WERI-Rb-1 (cell line): ENCODE measurements at regions not wholly inside any gene's neighbourhood (a gene's known extent, or its start where the extent isn't known, plus 50 kb on each side); places are given as distances from the start of the nearest gene placed in this dataset.

Source experiments
- DNase-seq: peaks from one replicate; pipeline ENCODE4 v3.0.0-alpha.2; 2020
- H3K27ac ChIP-seq: fragments of 250-450 bp; sonication (Bioruptor Pico); 2 replicates; pipeline ENCODE4 v1.5.1; 2020; ENCODE audit warnings: mild to moderate bottlenecking, moderate library complexity
- H3K27me3 ChIP-seq: fragments of 250-450 bp; sonication (Bioruptor Pico); 2 replicates; pipeline ENCODE4 v1.5.1; 2021; ENCODE audit warnings: mild to moderate bottlenecking, low read depth, moderate library complexity; ENCODE audit not compliant: insufficient read depth, severe bottlenecking
- H3K36me3 ChIP-seq: fragments of 250-450 bp; sonication (Bioruptor Pico); 2 replicates; pipeline ENCODE4 v1.5.1; 2020; ENCODE audit warnings: mild to moderate bottlenecking, moderate library complexity
- H3K4me3 ChIP-seq: 2 replicates; pipeline ENCODE4 v1.5.1; 2011; ENCODE audit warnings: low read depth, mild to moderate bottlenecking, control low read depth, low read length
- H3K9me3 ChIP-seq: fragments of 250-450 bp; sonication (Bioruptor Pico); 2 replicates; pipeline ENCODE4 v1.5.1; 2021; ENCODE audit warnings: mild to moderate bottlenecking, moderate library complexity; ENCODE audit not compliant: severe bottlenecking
- TF ChIP-seq, protein P1 (sequence below): IDR thresholded peaks from 2 replicates; pipeline ENCODE4 v1.5.1; 2011; ENCODE audit warnings: low read depth, mild to moderate bottlenecking, control low read depth, inconsistent platforms, low read length

DNA sequence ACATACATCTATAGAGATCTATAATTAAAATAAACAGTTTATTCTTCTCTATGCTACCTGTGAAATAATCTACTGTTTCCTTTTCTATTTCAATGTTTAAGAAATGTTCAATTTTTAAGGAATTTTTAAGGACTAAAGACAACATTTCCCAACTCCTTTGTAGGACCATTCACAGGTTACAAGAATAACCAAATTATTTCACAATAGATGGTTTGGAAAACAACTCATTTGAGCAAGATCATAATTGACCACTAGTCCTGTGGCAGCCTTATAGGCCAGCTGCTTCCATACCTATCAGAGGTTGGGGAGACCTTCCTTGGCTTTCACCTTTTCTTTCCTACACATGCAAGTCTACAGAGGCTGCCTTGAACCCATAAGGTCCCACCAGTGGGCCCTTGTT, 193.7 kb downstream of the TTC39B start:
- Histone ChIP-seq H3K27ac (no peak overlapping the region), H3K36me3 (no peaks in the 10 kb centered on the region), H3K9me3 (no peaks in the 10 kb centered on the region), H3K4me3 (no peak overlapping the region), H3K27me3 (no peaks in the 10 kb centered on the region)
- DNase-seq: no peak
- TF ChIP-seq, protein P1, sequence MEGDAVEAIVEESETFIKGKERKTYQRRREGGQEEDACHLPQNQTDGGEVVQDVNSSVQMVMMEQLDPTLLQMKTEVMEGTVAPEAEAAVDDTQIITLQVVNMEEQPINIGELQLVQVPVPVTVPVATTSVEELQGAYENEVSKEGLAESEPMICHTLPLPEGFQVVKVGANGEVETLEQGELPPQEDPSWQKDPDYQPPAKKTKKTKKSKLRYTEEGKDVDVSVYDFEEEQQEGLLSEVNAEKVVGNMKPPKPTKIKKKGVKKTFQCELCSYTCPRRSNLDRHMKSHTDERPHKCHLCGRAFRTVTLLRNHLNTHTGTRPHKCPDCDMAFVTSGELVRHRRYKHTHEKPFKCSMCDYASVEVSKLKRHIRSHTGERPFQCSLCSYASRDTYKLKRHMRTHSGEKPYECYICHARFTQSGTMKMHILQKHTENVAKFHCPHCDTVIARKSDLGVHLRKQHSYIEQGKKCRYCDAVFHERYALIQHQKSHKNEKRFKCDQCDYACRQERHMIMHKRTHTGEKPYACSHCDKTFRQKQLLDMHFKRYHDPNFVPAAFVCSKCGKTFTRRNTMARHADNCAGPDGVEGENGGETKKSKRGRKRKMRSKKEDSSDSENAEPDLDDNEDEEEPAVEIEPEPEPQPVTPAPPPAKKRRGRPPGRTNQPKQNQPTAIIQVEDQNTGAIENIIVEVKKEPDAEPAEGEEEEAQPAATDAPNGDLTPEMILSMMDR: no peak

DNA sequence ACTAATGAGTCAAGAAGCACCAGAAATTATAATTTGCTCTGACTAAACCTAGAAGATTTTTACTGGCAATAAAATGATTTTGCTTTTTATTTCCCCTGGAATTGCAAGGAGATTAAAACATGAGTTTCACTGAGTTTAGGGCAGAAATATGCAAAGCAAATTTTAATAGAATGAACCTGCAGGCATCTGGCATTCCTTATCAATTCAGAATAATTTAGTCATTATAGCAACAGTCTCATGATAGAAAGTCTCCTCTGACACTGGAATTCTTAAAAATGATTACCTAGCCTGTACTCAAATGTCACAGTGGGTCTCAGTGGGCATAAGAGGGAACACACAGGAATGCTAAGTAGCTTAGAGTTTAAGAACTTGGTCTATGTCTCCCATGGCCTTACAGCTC, 195.9 kb downstream of the TTC39B start:
- Histone ChIP-seq H3K9me3 (no peaks in the 10 kb centered on the region), H3K4me3 (no peak overlapping the region), H3K27ac (no peak overlapping the region), H3K36me3 (no peaks in the 10 kb centered on the region), H3K27me3 (no peaks in the 10 kb centered on the region)
- TF ChIP-seq, protein P1: no peak
- DNase-seq: no peak

DNA sequence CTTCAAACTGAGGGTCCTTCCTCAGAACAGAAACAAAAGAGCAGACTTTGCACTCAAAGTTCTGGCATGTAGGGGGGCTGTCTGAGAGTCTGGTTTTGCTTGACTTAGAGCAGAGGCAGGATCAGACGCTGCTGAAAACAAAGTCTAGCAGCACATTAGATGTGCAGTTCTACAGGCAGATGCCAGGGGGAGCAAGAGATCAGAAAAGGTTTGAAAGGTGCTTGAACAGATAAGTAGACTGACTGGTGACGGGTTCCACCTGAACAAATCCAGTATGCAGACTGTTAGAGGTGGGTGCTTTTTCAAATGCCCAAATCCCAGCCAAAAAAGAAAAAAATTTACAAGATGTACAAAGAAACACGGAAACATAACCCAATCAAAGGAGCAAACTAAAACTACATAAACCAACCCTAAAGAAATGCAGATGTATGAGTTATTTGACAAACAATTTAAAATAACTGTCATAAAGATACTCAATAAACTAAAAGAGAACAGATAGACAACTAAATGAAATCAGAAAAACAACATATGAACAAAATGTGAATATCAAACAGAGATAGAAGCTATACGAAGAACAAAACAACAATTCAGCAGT, 194.7 kb upstream of the FREM1 start:
- Histone ChIP-seq H3K9me3 (no peaks in the 10 kb centered on the region), H3K36me3 (no peaks in the 10 kb centered on the region), H3K27ac (no peak overlapping the region), H3K4me3 (no peak overlapping the region), H3K27me3 (no peaks in the 10 kb centered on the region)
- peak; percentile 41 for DNase-seq
- TF ChIP-seq, protein P1: peak; percentile 76

DNA sequence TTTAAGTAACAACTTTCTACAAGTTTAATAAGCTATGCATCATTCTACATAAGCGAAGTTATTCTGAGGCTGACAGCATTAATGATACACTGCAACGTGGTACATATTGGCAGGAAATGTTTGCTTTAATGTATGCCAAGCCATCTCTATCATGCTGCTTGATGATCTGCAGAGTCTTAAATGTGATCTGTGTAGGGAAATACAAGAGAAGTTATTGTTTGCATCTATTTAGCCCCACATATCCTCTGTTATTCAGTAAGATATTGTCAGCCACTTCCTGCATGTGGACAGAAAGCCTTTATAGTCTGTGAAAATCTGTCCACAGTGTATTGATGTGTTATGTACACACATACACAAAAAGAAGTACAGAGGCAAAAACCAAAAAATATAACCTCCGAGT, 193.1 kb upstream of the FREM1 start:
- H3K36me3 ChIP-seq: no peaks in the 10 kb centered on the region
- no peak overlapping the region for H3K4me3 ChIP-seq
- no peak overlapping the region for H3K27ac ChIP-seq
- no peak for DNase-seq
- no peaks in the 10 kb centered on the region for H3K27me3 ChIP-seq
- TF ChIP-seq, protein P1: no peak
- H3K9me3 ChIP-seq: no peaks in the 10 kb centered on the region

DNA sequence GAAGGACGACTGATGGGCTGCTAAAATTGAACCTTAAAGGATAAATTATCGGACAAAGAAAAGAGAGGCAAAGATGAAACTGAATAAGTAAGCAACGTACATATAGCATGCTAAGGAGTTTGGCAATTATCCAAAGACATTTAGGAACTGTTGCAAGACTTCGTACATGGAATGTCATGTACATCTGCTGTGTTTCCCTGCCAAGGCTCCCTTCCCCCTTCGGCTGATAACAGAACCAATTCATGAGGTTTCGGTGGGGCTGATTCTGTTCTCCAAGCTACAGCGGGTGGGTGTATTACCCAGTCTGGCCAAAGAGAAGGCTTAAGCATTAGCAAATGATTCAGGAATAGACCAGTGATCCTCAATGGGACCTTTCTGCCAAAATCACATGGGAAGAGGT, 190.9 kb upstream of the FREM1 start:
- H3K27me3 ChIP-seq: no peaks in the 10 kb centered on the region
- no peak overlapping the region for H3K4me3 ChIP-seq
- no peaks in the 10 kb centered on the region for H3K36me3 ChIP-seq
- no peak overlapping the region for H3K27ac ChIP-seq
- TF ChIP-seq, protein P1: no peak
- no peaks in the 10 kb centered on the region for H3K9me3 ChIP-seq
- DNase-seq: no peak

DNA sequence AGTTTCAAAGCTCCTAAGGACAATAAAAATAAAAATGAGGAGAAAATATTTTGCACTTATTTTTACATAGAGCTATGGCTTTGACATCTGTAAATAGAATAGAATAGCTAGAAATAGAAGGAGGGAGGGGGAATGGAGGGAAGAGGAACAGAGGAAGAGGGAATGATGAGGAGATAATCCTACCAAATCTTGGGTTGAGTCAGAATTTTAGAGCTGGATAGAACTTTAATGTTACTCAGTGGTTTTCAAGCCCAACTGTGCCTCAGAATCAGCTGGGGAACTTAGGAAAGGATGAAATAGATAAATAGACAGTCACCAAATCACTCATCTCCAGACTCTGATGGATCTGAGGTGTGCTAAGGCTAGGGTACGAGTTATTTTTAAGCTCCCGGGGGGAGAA, 190.3 kb upstream of the FREM1 start:
- H3K4me3 ChIP-seq: no peak overlapping the region
- TF ChIP-seq, protein P1: no peak

More for the DNA sequence above, 190.3 kb upstream of the FREM1 start:
- no peak for DNase-seq
- Histone ChIP-seq H3K27ac (no peak overlapping the region), H3K9me3 (no peaks in the 10 kb centered on the region), H3K27me3 (no peaks in the 10 kb centered on the region), H3K36me3 (no peaks in the 10 kb centered on the region)
